SK-N-SH treated with all-trans-retinoic acid at 6 μM for 48 hours (cell line): ENCODE measurements at regions not wholly inside any gene's neighbourhood (a gene's known extent, or its start where the extent isn't known, plus 50 kb on each side); places are given as distances from the start of the nearest gene placed in this dataset.

Experiments used
- ARNTL ChIP-seq: fragments of 450-650 bp; formaldehyde crosslinking; IDR thresholded peaks from 2 replicates; pipeline ENCODE4 v1.5.0; 2020; ENCODE audit warnings: low read depth, mild to moderate bottlenecking, moderate library complexity, borderline replicate concordance
- ESRRG ChIP-seq: fragments of 250-450 bp; sonication (Bioruptor Pico); IDR thresholded peaks from 2 replicates; pipeline ENCODE4 v1.6.1; 2021; ENCODE audit warnings: mild to moderate bottlenecking
- ISL1 ChIP-seq: fragments of 250-450 bp; sonication (Bioruptor Pico); IDR thresholded peaks from 2 replicates; pipeline ENCODE4 v2.1.2; 2022; ENCODE audit warnings: mild to moderate bottlenecking, moderate library complexity
- RARB ChIP-seq: fragments of 250-450 bp; sonication (Bioruptor Pico); IDR thresholded peaks from 2 replicates; pipeline ENCODE4 v1.8.0; 2021; ENCODE audit warnings: mild to moderate bottlenecking, moderate library complexity
- ZFP3 ChIP-seq: fragments of 250-450 bp; sonication (Bioruptor Pico); IDR thresholded peaks from 2 replicates; pipeline ENCODE4 v1.5.0; 2020; ENCODE audit warnings: mild to moderate bottlenecking, moderate library complexity
- ZFP30 ChIP-seq: fragments of 450-650 bp; formaldehyde crosslinking; IDR thresholded peaks from 2 replicates; pipeline ENCODE4 v1.5.0; 2022; ENCODE audit warnings: mild to moderate bottlenecking, moderate library complexity
- ZNF565 ChIP-seq: fragments of 450-650 bp; formaldehyde crosslinking; conservative IDR thresholded peaks from 2 replicates; pipeline ENCODE4 v1.5.0; 2020; ENCODE audit warnings: low read depth, mild to moderate bottlenecking, moderate library complexity
- ZNF70 ChIP-seq: fragments of 450-650 bp; formaldehyde crosslinking; IDR thresholded peaks from 2 replicates; pipeline ENCODE4 v1.5.0; 2020; ENCODE audit warnings: mild to moderate bottlenecking, moderate library complexity
- TF ChIP-seq, protein P1 (sequence below): fragments of 250-450 bp; sonication (Bioruptor Pico); IDR thresholded peaks from 2 replicates; pipeline ENCODE4 v1.8.0; 2021; ENCODE audit warnings: low read depth, mild to moderate bottlenecking, moderate library complexity, borderline replicate concordance
- TF ChIP-seq, protein P2 (sequence below): fragments of 250-450 bp; sonication (Bioruptor Pico); IDR thresholded peaks from 2 replicates; pipeline ENCODE4 v1.5.1; 2020; ENCODE audit warnings: low read depth, mild to moderate bottlenecking, moderate library complexity

DNA sequence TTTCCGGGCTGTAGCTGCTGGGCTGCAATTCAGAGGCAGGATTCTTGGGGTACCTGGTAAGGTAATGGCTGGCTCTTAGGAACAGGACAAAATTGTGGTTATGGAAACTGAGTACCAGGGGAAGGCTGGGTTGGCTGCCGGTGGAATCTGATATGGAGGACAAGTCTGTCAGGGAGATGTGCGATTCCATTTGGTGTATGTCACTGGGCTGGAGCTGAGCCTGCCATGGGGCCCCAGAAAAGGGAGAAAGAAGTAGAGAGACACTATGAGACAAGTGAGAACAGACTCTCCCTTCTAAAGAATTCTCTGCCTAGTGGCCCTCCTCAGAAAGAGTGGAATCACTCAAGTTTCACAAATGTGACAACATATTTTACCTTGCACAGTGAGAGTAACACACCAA, 368.2 kb upstream of the ROPN1 start:
- TF ChIP-seq ZFP3, result no peak
- no peak for TF ChIP-seq ZNF70 (CRISPR knock-in tag)
- TF ChIP-seq ESRRG, result no peak
- TF ChIP-seq, protein P1, sequence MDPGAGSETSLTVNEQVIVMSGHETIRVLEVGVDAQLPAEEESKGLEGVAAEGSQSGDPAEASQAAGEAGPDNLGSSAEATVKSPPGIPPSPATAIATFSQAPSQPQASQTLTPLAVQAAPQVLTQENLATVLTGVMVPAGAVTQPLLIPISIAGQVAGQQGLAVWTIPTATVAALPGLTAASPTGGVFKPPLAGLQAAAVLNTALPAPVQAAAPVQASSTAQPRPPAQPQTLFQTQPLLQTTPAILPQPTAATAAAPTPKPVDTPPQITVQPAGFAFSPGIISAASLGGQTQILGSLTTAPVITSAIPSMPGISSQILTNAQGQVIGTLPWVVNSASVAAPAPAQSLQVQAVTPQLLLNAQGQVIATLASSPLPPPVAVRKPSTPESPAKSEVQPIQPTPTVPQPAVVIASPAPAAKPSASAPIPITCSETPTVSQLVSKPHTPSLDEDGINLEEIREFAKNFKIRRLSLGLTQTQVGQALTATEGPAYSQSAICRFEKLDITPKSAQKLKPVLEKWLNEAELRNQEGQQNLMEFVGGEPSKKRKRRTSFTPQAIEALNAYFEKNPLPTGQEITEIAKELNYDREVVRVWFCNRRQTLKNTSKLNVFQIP (CRISPR knock-in tag), result no peak
- TF ChIP-seq, protein P2, sequence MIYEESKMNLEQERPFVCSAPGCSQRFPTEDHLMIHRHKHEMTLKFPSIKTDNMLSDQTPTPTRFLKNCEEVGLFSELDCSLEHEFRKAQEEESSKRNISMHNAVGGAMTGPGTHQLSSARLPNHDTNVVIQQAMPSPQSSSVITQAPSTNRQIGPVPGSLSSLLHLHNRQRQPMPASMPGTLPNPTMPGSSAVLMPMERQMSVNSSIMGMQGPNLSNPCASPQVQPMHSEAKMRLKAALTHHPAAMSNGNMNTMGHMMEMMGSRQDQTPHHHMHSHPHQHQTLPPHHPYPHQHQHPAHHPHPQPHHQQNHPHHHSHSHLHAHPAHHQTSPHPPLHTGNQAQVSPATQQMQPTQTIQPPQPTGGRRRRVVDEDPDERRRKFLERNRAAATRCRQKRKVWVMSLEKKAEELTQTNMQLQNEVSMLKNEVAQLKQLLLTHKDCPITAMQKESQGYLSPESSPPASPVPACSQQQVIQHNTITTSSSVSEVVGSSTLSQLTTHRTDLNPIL (CRISPR knock-in tag), result no peak
- no peak for TF ChIP-seq ARNTL (CRISPR knock-in tag)
- no peak for TF ChIP-seq ZNF565 (CRISPR knock-in tag)
- no peak for TF ChIP-seq ISL1
- no peak for TF ChIP-seq ZFP30 (CRISPR knock-in tag)
- no peak for TF ChIP-seq RARB
